Esophagus mucosa (tissue), 1 donor: ENCODE measurements at regions not wholly inside any gene's neighbourhood (a gene's known extent, or its start where the extent isn't known, plus 50 kb on each side); places are given as distances from the start of the nearest gene placed in this dataset.

ENCODE experiments used
- ATAC-seq: fragments of 200-7000 bp; cut with Tn5 transposase; one replicate; pipeline ENCODE4 v1.9.1; 2020
- donor health status: DM: yes; HTN: yes; CAD: no.

GRCh38 chr5:68593211-68593671 lies 377.7 kb downstream of the PIK3R1 start:
- peak; percentile 56 for ATAC-seq

- no peak for ATAC-seq
Observed at GRCh38 chr5:68612972-68613371, 397.4 kb downstream of the PIK3R1 start.

- ATAC-seq = no peak
Observed at GRCh38 chr5:68618501-68618900, 402.9 kb downstream of the PIK3R1 start.

GRCh38 chr5:68627001-68627400 lies 411.4 kb downstream of the PIK3R1 start:
- ATAC-seq = no peak

- ATAC-seq = no peak
Observed at GRCh38 chr5:68628082-68628814, 412.7 kb downstream of the PIK3R1 start.

GRCh38 chr5:68630354-68630753 lies 414.8 kb downstream of the PIK3R1 start:
- no peak for ATAC-seq

- no peak for ATAC-seq
Observed at GRCh38 chr5:68631884-68632283, 416.3 kb downstream of the PIK3R1 start.

GRCh38 chr5:68641211-68641610 lies 425.7 kb downstream of the PIK3R1 start:
- no peak for ATAC-seq

GRCh38 chr5:68643064-68643463 lies 427.5 kb downstream of the PIK3R1 start:
- no peak for ATAC-seq

- ATAC-seq = peak; percentile 37
Observed at GRCh38 chr5:68644971-68645370, 429.4 kb downstream of the PIK3R1 start.

GRCh38 chr5:68646144-68646543 lies 430.6 kb downstream of the PIK3R1 start:
- no peak for ATAC-seq

- ATAC-seq = no peak
Observed at GRCh38 chr5:68647743-68648142, 432.2 kb downstream of the PIK3R1 start.

- no peak for ATAC-seq
Observed at GRCh38 chr5:68648944-68649857, 433.6 kb downstream of the PIK3R1 start.

GRCh38 chr5:68652534-68652965 lies 437.0 kb downstream of the PIK3R1 start:
- ATAC-seq = no peak

GRCh38 chr5:68653471-68653870 lies 437.9 kb downstream of the PIK3R1 start:
- ATAC-seq = no peak

- ATAC-seq = no peak
Observed at GRCh38 chr5:68657055-68657961, 436.5 kb upstream of the SLC30A5 start.

GRCh38 chr5:68658810-68659372 lies 434.9 kb upstream of the SLC30A5 start:
- ATAC-seq = no peak

- ATAC-seq = no peak
Observed at GRCh38 chr5:68659881-68660280, 433.9 kb upstream of the SLC30A5 start.

- peak; percentile 82 for ATAC-seq
Observed at GRCh38 chr5:68661237-68661636, 432.6 kb upstream of the SLC30A5 start.

- ATAC-seq = no peak
Observed at GRCh38 chr5:68662804-68663307, 431.0 kb upstream of the SLC30A5 start.

- no peak for ATAC-seq
Observed at GRCh38 chr5:68669864-68670575, 423.8 kb upstream of the SLC30A5 start.
